ENCODE measurements at regions not wholly inside any gene's neighbourhood (a gene's known extent, or its start where the extent isn't known, plus 50 kb on each side); places are given as distances from the start of the nearest gene placed in this dataset.

GRCh38 chr4:144202081-144202480 is 61.6 kb upstream of the GYPA start:
- DNase-seq = no peak

GRCh38 chr4:144203155-144203554 is 62.6 kb upstream of the GYPA start:
- no peak for DNase-seq

GRCh38 chr4:144204431-144204830 is 63.9 kb upstream of the GYPA start:
- DNase-seq = no peak

GRCh38 chr4:144206711-144207110 is 66.2 kb upstream of the GYPA start:
- DNase-seq = no peak

GRCh38 chr4:144208074-144208473 is 67.6 kb upstream of the GYPA start:
- DNase-seq = no peak

GRCh38 chr4:144209491-144209890 is 69.0 kb upstream of the GYPA start:
- DNase-seq = no peak

- DNase-seq = peak; percentile 49
Measured at GRCh38 chr4:144213371-144213770, 72.9 kb upstream of the GYPA start.

GRCh38 chr4:144223149-144223548 is 82.6 kb upstream of the GYPA start:
- peak; percentile 82 for DNase-seq

- peak; percentile 50 for DNase-seq
Measured at GRCh38 chr4:144223661-144224060, 83.1 kb upstream of the GYPA start.

GRCh38 chr4:144259285-144259684 is 118.8 kb upstream of the GYPA start:
- DNase-seq = no peak

GRCh38 chr4:144267084-144267483 is 126.6 kb upstream of the GYPA start:
- DNase-seq = no peak

GRCh38 chr4:144280688-144281087 is 140.2 kb upstream of the GYPA start:
- no peak for DNase-seq

GRCh38 chr4:144283526-144283925 is 143.0 kb upstream of the GYPA start:
- DNase-seq = no peak

- no peak for DNase-seq
Measured at GRCh38 chr4:144284026-144284425, 143.5 kb upstream of the GYPA start.

GRCh38 chr4:144288011-144288903 is 147.7 kb upstream of the GYPA start:
- DNase-seq = no peak

GRCh38 chr4:144289667-144290428 is 149.3 kb upstream of the GYPA start:
- no peak for DNase-seq

- DNase-seq = no peak
Measured at GRCh38 chr4:144291164-144291563, 150.6 kb upstream of the GYPA start.

GRCh38 chr4:144294211-144294610 is 153.7 kb upstream of the GYPA start:
- DNase-seq = no peak

GRCh38 chr4:144295286-144295995 is 154.9 kb upstream of the GYPA start:
- DNase-seq = no peak

GRCh38 chr4:144296941-144297340 is 156.4 kb upstream of the GYPA start:
- DNase-seq = no peak

- DNase-seq = peak; percentile 4
Measured at GRCh38 chr4:144298519-144298918, 158.0 kb upstream of the GYPA start.

GRCh38 chr4:144300616-144301015 is 160.1 kb upstream of the GYPA start:
- DNase-seq = no peak

Data from muscle of arm (tissue), 1 donor.